Stimulated activated effector memory CD8-positive, alpha-beta T cell treated with anti-CD3 and anti-CD28 coated beads, Interleukin-12 subunit alpha, Interleukin-12 subunit beta, amount 100 ng/mL, for 72 hours (primary cell): ENCODE measurements at regions not wholly inside any gene's neighbourhood (a gene's known extent, or its start where the extent isn't known, plus 50 kb on each side); places are given as distances from the start of the nearest gene placed in this dataset.

Source experiments
- ATAC-seq: fragments of 150-1000 bp; cut with Tn5 transposase; 2 replicates; pipeline ENCODE4 v1.10.0; 2021
- DNase-seq, 2 donors: peaks; one replicate each; pipeline ENCODE4 v3.0.0; 2021 to 2022; ENCODE audit warnings: low spot score in 2 of 2
- H3K27ac Mint-ChIP-seq: one replicate; pipeline ENCODE4 v1.8.0; 2022; ENCODE audit warnings: mild to moderate bottlenecking, mixed read lengths
- H3K36me3 Mint-ChIP-seq: one replicate; pipeline ENCODE4 v1.8.0; 2022; ENCODE audit warnings: mild to moderate bottlenecking, mixed read lengths
- H3K4me1 Mint-ChIP-seq: one replicate; pipeline ENCODE4 v1.8.0; 2022; ENCODE audit warnings: mixed read lengths
- H3K4me3 Mint-ChIP-seq: one replicate; pipeline ENCODE4 v1.8.0; 2022; ENCODE audit warnings: mild to moderate bottlenecking, mixed read lengths
- H3K9me3 Mint-ChIP-seq: one replicate; pipeline ENCODE4 v1.8.0; 2022; ENCODE audit warnings: mixed read lengths

- Mint-ChIP-seq H3K4me1 (no peaks in the 10 kb centered on the region), H3K4me3 (no peak overlapping the region), H3K36me3 (no peaks in the 10 kb centered on the region), H3K27ac (no peak overlapping the region), H3K9me3 (no peaks in the 10 kb centered on the region)
- no peak for DNase-seq
- ATAC-seq: no peak
Measured at GRCh38 chr20:52749938-52750337, 222.2 kb upstream of the TSHZ2 start.

DNA sequence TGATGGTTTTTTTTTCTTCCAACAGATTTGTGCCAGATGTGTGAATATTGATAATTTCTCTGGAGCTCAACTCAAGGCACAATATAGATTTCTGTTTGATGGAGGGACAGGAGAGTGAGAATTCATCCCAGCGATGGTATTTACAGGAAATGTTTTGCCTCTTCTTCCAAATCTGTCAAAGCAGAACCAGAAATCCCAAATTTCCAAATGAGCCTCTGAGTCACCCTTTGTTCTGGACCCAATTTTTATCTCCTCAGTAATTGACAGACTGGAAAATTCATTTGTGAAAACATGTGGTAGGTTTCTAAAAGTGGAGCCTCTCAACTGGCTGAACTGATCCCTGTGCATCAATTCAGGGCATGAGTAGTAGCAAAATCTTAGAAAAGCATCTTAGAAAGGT, 223.2 kb upstream of the TSHZ2 start:
- no peak overlapping the region for H3K4me3 Mint-ChIP-seq
- no peak for DNase-seq
- no peaks in the 10 kb centered on the region for H3K9me3 Mint-ChIP-seq
- no peaks in the 10 kb centered on the region for H3K36me3 Mint-ChIP-seq
- no peak for ATAC-seq
- no peak overlapping the region for H3K27ac Mint-ChIP-seq
- H3K4me1 Mint-ChIP-seq: no peaks in the 10 kb centered on the region

GRCh38 chr20:52748285-52748932, 223.7 kb upstream of the TSHZ2 start:
- H3K4me1 Mint-ChIP-seq: no peaks in the 10 kb centered on the region
- H3K27ac Mint-ChIP-seq: no peak overlapping the region
- ATAC-seq (no peak), DNase-seq (no peak)
- no peak overlapping the region for H3K4me3 Mint-ChIP-seq
- no peaks in the 10 kb centered on the region for H3K9me3 Mint-ChIP-seq
- H3K36me3 Mint-ChIP-seq: no peaks in the 10 kb centered on the region

- H3K4me1 Mint-ChIP-seq: no peaks in the 10 kb centered on the region
- DNase-seq (no peak), ATAC-seq (no peak)
- no peaks in the 10 kb centered on the region for H3K9me3 Mint-ChIP-seq
- no peak overlapping the region for H3K4me3 Mint-ChIP-seq
- no peaks in the 10 kb centered on the region for H3K36me3 Mint-ChIP-seq
- H3K27ac Mint-ChIP-seq: no peak overlapping the region
Measured at GRCh38 chr20:52747845-52748284, 224.3 kb upstream of the TSHZ2 start.

DNA sequence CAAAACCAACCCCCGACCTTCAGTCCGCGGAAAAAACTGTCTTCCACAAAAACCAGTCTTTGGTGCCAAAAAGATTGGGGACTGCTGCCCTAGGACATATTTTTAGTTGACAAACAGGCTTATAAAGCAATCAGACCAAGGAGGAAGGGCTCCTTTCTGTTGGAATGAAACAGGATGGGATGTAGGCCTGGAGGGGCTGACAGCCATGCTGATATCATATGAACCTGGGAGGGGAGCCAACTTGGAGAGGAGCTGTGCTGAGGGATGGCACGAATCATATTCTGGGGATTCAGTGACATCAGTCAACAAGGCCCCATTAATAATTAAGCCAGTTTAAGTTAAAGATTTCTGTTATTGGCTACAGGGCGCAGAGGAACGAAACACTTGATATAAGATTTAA, 225.4 kb upstream of the TSHZ2 start:
- Mint-ChIP-seq H3K36me3 (no peaks in the 10 kb centered on the region), H3K4me1 (no peaks in the 10 kb centered on the region), H3K4me3 (no peak overlapping the region), H3K9me3 (no peaks in the 10 kb centered on the region), H3K27ac (no peak overlapping the region)
- DNase-seq: no peak
- no peak for ATAC-seq

GRCh38 chr20:52746190-52746589, 226.0 kb upstream of the TSHZ2 start:
- DNase-seq: no peak
- no peaks in the 10 kb centered on the region for H3K9me3 Mint-ChIP-seq
- H3K27ac Mint-ChIP-seq: no peak overlapping the region
- no peaks in the 10 kb centered on the region for H3K4me1 Mint-ChIP-seq
- H3K36me3 Mint-ChIP-seq: no peaks in the 10 kb centered on the region
- no peak for ATAC-seq
- no peak overlapping the region for H3K4me3 Mint-ChIP-seq

- no peak overlapping the region for H3K27ac Mint-ChIP-seq
- no peak overlapping the region for H3K4me3 Mint-ChIP-seq
- DNase-seq (no peak), ATAC-seq (no peak)
- no peaks in the 10 kb centered on the region for H3K9me3 Mint-ChIP-seq
- H3K36me3 Mint-ChIP-seq: no peaks in the 10 kb centered on the region
- H3K4me1 Mint-ChIP-seq: no peaks in the 10 kb centered on the region
Measured at GRCh38 chr20:52744441-52744840, 227.7 kb upstream of the TSHZ2 start.

- no peak overlapping the region for H3K4me3 Mint-ChIP-seq
- no peak overlapping the region for H3K27ac Mint-ChIP-seq
- no peaks in the 10 kb centered on the region for H3K4me1 Mint-ChIP-seq
- no peak for ATAC-seq
- DNase-seq: no peak
- H3K36me3 Mint-ChIP-seq: no peaks in the 10 kb centered on the region
- H3K9me3 Mint-ChIP-seq: no peaks in the 10 kb centered on the region
Measured at GRCh38 chr20:52738081-52738480, 234.1 kb upstream of the TSHZ2 start.

GRCh38 chr20:52736507-52736906, 235.7 kb upstream of the TSHZ2 start:
- H3K27ac Mint-ChIP-seq: no peak overlapping the region
- no peak for DNase-seq
- H3K9me3 Mint-ChIP-seq: no peaks in the 10 kb centered on the region
- no peaks in the 10 kb centered on the region for H3K4me1 Mint-ChIP-seq
- H3K4me3 Mint-ChIP-seq: no peak overlapping the region
- no peaks in the 10 kb centered on the region for H3K36me3 Mint-ChIP-seq
- no peak for ATAC-seq

DNA sequence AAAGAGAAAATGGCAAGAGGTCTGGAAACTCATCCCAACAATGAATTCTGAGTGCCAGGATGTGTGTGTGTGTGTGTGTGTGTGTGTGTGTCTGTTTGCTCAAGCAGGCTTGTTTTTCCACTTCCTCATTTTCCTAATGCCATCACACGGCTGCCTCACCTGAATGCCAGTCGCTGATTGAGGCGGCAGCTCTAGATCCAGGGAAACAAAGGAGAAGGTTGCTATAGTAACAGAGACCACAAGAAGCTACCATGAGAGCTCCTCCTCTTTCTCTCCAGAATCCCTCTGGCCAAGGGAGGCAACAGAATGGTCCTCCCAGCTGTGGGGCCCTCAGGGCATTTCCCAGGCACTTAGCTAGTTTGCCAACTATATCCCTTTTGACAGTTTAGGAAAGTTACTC, 241.1 kb upstream of the TSHZ2 start:
- no peaks in the 10 kb centered on the region for H3K36me3 Mint-ChIP-seq
- H3K4me3 Mint-ChIP-seq: no peak overlapping the region
- no peak for DNase-seq
- H3K9me3 Mint-ChIP-seq: no peaks in the 10 kb centered on the region
- H3K27ac Mint-ChIP-seq: no peak overlapping the region
- no peaks in the 10 kb centered on the region for H3K4me1 Mint-ChIP-seq
- ATAC-seq: no peak

DNA sequence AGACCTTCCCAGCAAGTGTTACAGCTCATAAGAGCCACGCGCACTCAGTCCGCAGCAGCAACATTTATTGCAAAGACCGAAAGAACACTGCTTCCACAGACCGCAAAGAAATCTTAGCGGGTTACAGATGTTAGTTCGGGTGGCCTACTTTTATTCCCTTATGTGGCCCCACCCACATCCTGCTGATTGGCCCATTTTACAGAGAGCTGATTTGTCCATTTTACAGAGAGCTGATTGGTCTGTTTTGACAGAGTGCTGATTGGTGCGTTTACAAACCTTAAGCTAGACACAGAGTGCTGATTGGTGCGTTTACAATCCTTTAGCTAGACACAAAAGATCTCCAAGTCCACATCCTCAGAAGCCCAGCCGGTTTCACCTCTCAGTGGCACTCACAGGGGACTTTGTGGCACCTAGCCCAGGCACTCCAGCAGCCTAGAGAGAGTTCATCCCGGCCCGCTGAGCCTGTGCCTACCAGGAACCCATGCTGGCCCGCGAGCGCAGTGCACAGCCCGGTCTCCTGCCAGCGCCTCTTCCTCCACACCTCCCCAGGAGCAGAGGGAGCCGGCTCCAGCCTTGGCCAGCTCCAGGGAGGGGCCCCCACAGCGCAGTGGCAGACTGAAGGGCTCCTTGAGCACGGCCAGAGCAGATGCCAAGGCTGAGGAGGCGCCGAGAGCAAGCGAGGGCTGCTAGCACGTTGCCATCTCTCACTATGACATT, 244.3 kb upstream of the TSHZ2 start:
- Mint-ChIP-seq H3K27ac (no peak overlapping the region), H3K4me1 (no peaks in the 10 kb centered on the region), H3K4me3 (no peak overlapping the region), H3K36me3 (no peaks in the 10 kb centered on the region), H3K9me3 (no peaks in the 10 kb centered on the region)
- ATAC-seq (no peak), DNase-seq (no peak)

GRCh38 chr20:52724541-52724940, 247.6 kb upstream of the TSHZ2 start:
- Mint-ChIP-seq H3K9me3 (no peaks in the 10 kb centered on the region), H3K36me3 (no peaks in the 10 kb centered on the region), H3K4me1 (no peaks in the 10 kb centered on the region), H3K4me3 (no peak overlapping the region), H3K27ac (no peak overlapping the region)
- DNase-seq (no peak), ATAC-seq (no peak)

DNA sequence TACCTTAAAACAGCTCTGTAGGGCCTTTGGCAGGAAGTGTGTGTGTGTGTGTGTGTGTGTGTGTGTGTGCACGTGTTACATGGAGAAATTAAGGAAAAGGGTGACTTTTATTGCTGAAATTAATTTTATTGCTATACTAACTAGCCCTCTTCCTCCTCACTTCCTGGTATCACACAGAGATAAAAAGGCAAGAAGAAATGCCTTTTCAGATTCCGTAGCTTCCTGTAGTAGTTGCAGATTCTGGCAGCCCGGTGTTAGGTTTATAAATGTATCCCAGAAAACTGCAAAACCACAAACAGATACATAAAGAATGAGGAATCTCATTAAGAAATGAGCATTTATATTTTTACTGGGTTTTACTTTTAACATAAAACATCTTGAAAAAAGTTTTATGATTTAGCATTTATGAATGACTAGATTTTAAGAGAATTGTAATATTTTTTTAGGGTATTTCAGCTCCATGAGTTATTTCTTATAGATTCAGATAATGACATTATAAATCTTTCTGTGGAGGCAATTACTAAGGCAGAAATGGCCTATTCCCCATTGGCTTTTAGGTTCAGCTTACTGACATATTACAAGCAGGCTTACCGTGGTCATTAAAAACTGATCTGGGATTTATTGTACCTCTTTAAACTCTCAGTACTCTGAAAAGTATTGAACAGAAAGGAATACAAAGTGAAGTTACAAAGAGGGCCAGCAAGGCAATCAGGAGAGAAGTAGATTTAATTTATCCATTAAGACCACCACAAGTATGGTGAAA, 249.1 kb upstream of the TSHZ2 start:
- no peaks in the 10 kb centered on the region for H3K36me3 Mint-ChIP-seq
- ATAC-seq (no peak), DNase-seq (no peak)
- H3K9me3 Mint-ChIP-seq: no peaks in the 10 kb centered on the region
- no peaks in the 10 kb centered on the region for H3K4me1 Mint-ChIP-seq
- H3K27ac Mint-ChIP-seq: no peak overlapping the region
- no peak overlapping the region for H3K4me3 Mint-ChIP-seq

GRCh38 chr20:52708137-52708536, 264.0 kb upstream of the TSHZ2 start:
- H3K4me1 Mint-ChIP-seq: no peaks in the 10 kb centered on the region
- H3K36me3 Mint-ChIP-seq: no peaks in the 10 kb centered on the region
- DNase-seq: no peak
- H3K9me3 Mint-ChIP-seq: no peaks in the 10 kb centered on the region
- ATAC-seq: no peak
- no peak overlapping the region for H3K4me3 Mint-ChIP-seq
- no peak overlapping the region for H3K27ac Mint-ChIP-seq

- no peak overlapping the region for H3K4me3 Mint-ChIP-seq
- H3K27ac Mint-ChIP-seq: no peak overlapping the region
- H3K9me3 Mint-ChIP-seq: no peaks in the 10 kb centered on the region
- DNase-seq (no peak), ATAC-seq (no peak)
- no peaks in the 10 kb centered on the region for H3K36me3 Mint-ChIP-seq
- no peaks in the 10 kb centered on the region for H3K4me1 Mint-ChIP-seq
Measured at GRCh38 chr20:52704553-52704952, 267.6 kb upstream of the TSHZ2 start.

GRCh38 chr20:52688345-52688744, 283.8 kb upstream of the TSHZ2 start:
- Mint-ChIP-seq H3K9me3 (no peaks in the 10 kb centered on the region), H3K4me1 (no peaks in the 10 kb centered on the region), H3K36me3 (no peaks in the 10 kb centered on the region), H3K27ac (no peak overlapping the region), H3K4me3 (no peak overlapping the region)
- no peak for ATAC-seq
- no peak for DNase-seq
